ENCODE measurements at regions not wholly inside any gene's neighbourhood (a gene's known extent, or its start where the extent isn't known, plus 50 kb on each side); places are given as distances from the start of the nearest gene placed in this dataset.
"Not testable (repeated sequence)": the region's sequence is repeated elsewhere in the genome, so short reads cannot be mapped to it uniquely, and the experiment has no call there.

- intact Hi-C loops (cut with DNase I); H3K27ac ChIP-seq (ENCODE audit: low read length); H3K27me3 ChIP-seq (ENCODE audit: control insufficient read depth, insufficient read depth); H3K4me1 ChIP-seq (ENCODE audit: control insufficient read depth, insufficient read depth, low read length); H3K4me3 ChIP-seq (ENCODE audit: low read length); ATAC-seq; H3K9me3 ChIP-seq (ENCODE audit: control insufficient read depth, low read length); DNase-seq: not testable (repeated sequence)
- WGBS, result 90% methylated on average over 1 of the region's 1 CpG
These were observed 330.5 kb upstream of the HNRNPA3 start for GRCh38 chr2:176882045-176882444.

- no peak overlapping the region for H3K4me3 ChIP-seq (ENCODE audit: low read length)
- WGBS, result 49% methylated on average over 3 of the region's 3 CpGs
- no peaks in the 10 kb centered on the region for H3K27me3 ChIP-seq (ENCODE audit: control insufficient read depth, insufficient read depth)
- no peaks in the 10 kb centered on the region for H3K9me3 ChIP-seq (ENCODE audit: control insufficient read depth, low read length)
- H3K4me1 ChIP-seq (ENCODE audit: control insufficient read depth, insufficient read depth, low read length), result no peaks in the 10 kb centered on the region
- DNase-seq (no peak), ATAC-seq (no peak)
- no peak overlapping the region for H3K27ac ChIP-seq (ENCODE audit: low read length)
- intact Hi-C loops (cut with DNase I), result no loop called here
These were observed 327.5 kb upstream of the HNRNPA3 start for GRCh38 chr2:176885001-176885643.

GRCh38 chr2:176885661-176886060 lies 326.9 kb upstream of the HNRNPA3 start:
- Histone ChIP-seq H3K9me3 (ENCODE audit: control insufficient read depth, low read length) (no peaks in the 10 kb centered on the region), H3K27me3 (ENCODE audit: control insufficient read depth, insufficient read depth) (no peaks in the 10 kb centered on the region), H3K27ac (ENCODE audit: low read length) (no peak overlapping the region), H3K4me1 (ENCODE audit: control insufficient read depth, insufficient read depth, low read length) (no peaks in the 10 kb centered on the region), H3K4me3 (ENCODE audit: low read length) (no peak overlapping the region)
- ATAC-seq, result no peak
- WGBS, result 81% methylated on average over 2 of the region's 2 CpGs
- DNase-seq, result no peak
- intact Hi-C loops (cut with DNase I), result no loop called here

DNA sequence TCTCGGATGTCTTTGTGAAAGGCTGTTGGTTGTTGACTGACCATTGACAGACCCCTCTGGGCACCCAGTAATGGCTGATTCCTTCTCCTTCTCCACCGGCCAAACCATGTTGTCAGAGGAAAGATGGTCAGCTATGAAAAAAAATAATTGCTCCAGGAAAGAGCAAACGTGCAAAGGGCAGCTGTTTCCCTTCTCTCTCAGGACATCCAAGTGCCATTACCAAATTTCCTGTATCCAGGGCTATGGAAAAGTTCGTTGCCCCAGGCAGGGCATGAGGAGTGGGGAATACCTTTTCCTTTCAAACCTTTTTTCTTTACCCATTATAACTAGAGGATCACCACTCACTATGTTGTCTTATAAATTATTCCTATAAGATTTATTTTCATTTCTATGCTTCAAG lies 321.5 kb upstream of the HNRNPA3 start:
- Histone ChIP-seq H3K27me3 (ENCODE audit: control insufficient read depth, insufficient read depth) (no peaks in the 10 kb centered on the region), H3K27ac (ENCODE audit: low read length) (no peak overlapping the region), H3K4me1 (ENCODE audit: control insufficient read depth, insufficient read depth, low read length) (no peaks in the 10 kb centered on the region), H3K4me3 (ENCODE audit: low read length) (no peak overlapping the region), H3K9me3 (ENCODE audit: control insufficient read depth, low read length) (no peaks in the 10 kb centered on the region)
- DNase-seq (no peak), ATAC-seq (no peak)
- intact Hi-C loops (cut with DNase I), result no loop called here
- 37% methylated on average over 4 of the region's 4 CpGs for WGBS

GRCh38 chr2:176891857-176892256 lies 320.7 kb upstream of the HNRNPA3 start:
- intact Hi-C loops (cut with DNase I), result no loop called here
- Histone ChIP-seq H3K27me3 (ENCODE audit: control insufficient read depth, insufficient read depth) (no peaks in the 10 kb centered on the region), H3K27ac (ENCODE audit: low read length) (no peak overlapping the region), H3K4me1 (ENCODE audit: control insufficient read depth, insufficient read depth, low read length) (no peaks in the 10 kb centered on the region), H3K9me3 (ENCODE audit: control insufficient read depth, low read length) (no peaks in the 10 kb centered on the region), H3K4me3 (ENCODE audit: low read length) (no peak overlapping the region)
- no peak for ATAC-seq
- WGBS, result 26% methylated on average over 1 of the region's 1 CpG
- no peak for DNase-seq

DNA sequence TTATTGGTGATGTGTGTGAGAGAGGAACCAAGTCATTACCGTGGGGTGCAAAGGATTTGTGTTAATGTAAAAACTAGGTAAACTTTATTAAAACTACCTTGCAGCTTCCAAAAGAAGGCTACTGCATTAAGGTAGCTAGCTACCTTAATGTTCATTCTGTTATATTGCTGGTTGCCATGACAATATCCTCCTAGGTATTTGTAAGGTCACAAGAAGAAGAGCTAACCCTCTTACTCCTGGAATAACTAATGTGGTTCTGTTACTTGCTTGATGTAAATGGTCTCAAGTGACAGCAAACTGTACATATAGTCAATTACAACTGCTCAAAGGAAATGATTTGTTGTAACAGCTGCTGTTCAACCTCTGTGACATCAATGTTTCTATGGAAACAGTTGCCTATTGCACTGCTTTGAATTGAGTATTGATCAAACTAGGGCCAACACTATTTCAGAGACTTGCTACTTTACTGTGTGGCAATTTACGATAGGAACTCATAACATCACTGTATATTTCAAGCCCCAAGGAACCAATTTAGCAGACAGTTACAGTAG lies 319.8 kb upstream of the HNRNPA3 start:
- Histone ChIP-seq H3K9me3 (ENCODE audit: control insufficient read depth, low read length) (no peaks in the 10 kb centered on the region), H3K4me3 (ENCODE audit: low read length) (no peak overlapping the region), H3K4me1 (ENCODE audit: control insufficient read depth, insufficient read depth, low read length) (no peaks in the 10 kb centered on the region), H3K27ac (ENCODE audit: low read length) (no peak overlapping the region), H3K27me3 (ENCODE audit: control insufficient read depth, insufficient read depth) (no peaks in the 10 kb centered on the region)
- ATAC-seq (no peak), DNase-seq (no peak)
- WGBS, result 86% methylated on average over 2 of the region's 2 CpGs
- intact Hi-C loops (cut with DNase I), result no loop called here

GRCh38 chr2:176895158-176895557 lies 317.4 kb upstream of the HNRNPA3 start:
- WGBS, result 78% methylated on average over 2 of the region's 2 CpGs
- intact Hi-C loops (cut with DNase I), result no loop called here
- no peaks in the 10 kb centered on the region for H3K27me3 ChIP-seq (ENCODE audit: control insufficient read depth, insufficient read depth)
- H3K4me3 ChIP-seq (ENCODE audit: low read length), result no peak overlapping the region
- no peak overlapping the region for H3K27ac ChIP-seq (ENCODE audit: low read length)
- DNase-seq, result no peak
- no peak for ATAC-seq
- H3K9me3 ChIP-seq (ENCODE audit: control insufficient read depth, low read length), result no peaks in the 10 kb centered on the region
- H3K4me1 ChIP-seq (ENCODE audit: control insufficient read depth, insufficient read depth, low read length), result no peaks in the 10 kb centered on the region

DNA sequence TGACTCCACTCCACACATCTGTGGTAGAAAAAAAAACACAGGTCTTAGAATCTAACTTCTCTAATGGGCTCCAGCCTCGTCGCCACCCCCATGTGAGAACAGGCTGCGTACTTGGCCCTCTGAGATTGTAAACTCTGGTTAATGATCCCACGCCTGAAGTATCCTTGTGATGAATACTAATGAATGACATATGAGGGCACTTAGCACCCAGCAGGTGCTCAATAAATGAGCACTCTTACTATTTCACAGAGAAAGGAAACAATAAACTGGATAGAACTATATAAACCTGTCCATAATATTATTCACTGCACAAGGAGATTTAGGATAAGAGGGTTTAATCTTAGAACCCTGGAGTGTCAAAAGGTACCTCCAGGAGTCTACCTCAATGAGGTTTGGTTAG lies 310.1 kb upstream of the HNRNPA3 start:
- no peak for ATAC-seq
- H3K4me1 ChIP-seq (ENCODE audit: control insufficient read depth, insufficient read depth, low read length), result no peaks in the 10 kb centered on the region
- no peaks in the 10 kb centered on the region for H3K9me3 ChIP-seq (ENCODE audit: control insufficient read depth, low read length)
- no peak overlapping the region for H3K27ac ChIP-seq (ENCODE audit: low read length)
- intact Hi-C loops (cut with DNase I), result no loop called here
- no peaks in the 10 kb centered on the region for H3K27me3 ChIP-seq (ENCODE audit: control insufficient read depth, insufficient read depth)
- WGBS, result 76% methylated on average over 4 of the region's 4 CpGs
- H3K4me3 ChIP-seq (ENCODE audit: low read length), result no peak overlapping the region
- DNase-seq, result no peak

DNA sequence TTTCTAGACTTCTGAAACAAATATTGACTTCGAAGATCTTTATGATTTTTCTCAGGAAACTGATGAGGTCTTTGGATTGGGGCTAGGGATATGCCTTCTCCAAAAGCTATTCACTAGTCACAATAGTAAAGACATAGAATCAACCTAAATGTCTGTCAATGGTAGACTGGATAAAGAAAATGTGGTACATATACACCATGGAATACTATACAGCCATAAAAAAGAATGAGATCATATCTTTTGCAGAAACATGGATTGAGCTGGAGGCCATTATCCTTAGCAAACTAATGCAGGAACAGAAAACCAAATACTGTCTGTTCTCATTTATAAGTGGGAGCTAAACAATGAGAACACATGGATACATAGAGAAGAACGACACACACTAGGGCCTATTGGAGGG lies 308.5 kb upstream of the HNRNPA3 start:
- ATAC-seq; H3K4me1 ChIP-seq (ENCODE audit: control insufficient read depth, insufficient read depth, low read length); DNase-seq; H3K27me3 ChIP-seq (ENCODE audit: control insufficient read depth, insufficient read depth); H3K9me3 ChIP-seq (ENCODE audit: control insufficient read depth, low read length); H3K4me3 ChIP-seq (ENCODE audit: low read length); H3K27ac ChIP-seq (ENCODE audit: low read length); intact Hi-C loops (cut with DNase I): not testable (repeated sequence)
- WGBS, result 77% methylated on average over 2 of the region's 2 CpGs

DNA sequence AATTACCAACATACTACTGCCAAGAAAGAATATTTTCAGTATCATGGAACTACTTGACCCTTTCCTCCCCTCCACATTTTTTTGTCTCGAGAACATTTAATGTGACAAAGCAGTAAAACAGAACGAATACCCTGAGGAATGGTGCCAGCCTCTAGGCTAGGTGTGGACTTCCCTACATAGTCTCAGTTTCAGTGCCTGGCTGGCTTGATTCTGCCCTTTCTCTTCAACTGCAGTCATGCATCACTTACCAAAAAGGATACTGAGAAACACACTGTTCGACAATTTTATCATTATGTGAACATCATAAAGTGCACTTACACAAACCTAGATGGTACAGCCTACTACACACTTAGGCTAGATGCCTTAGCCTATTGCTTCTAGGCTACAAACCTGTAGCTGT lies 305.3 kb upstream of the HNRNPA3 start:
- intact Hi-C loops (cut with DNase I), result no loop called here
- H3K4me1 ChIP-seq (ENCODE audit: control insufficient read depth, insufficient read depth, low read length), result no peaks in the 10 kb centered on the region
- DNase-seq (no peak), ATAC-seq (no peak)
- no peak overlapping the region for H3K27ac ChIP-seq (ENCODE audit: low read length)
- 40% methylated on average over 3 of the region's 3 CpGs for WGBS
- H3K9me3 ChIP-seq (ENCODE audit: control insufficient read depth, low read length), result no peaks in the 10 kb centered on the region
- H3K27me3 ChIP-seq (ENCODE audit: control insufficient read depth, insufficient read depth), result no peaks in the 10 kb centered on the region
- no peak overlapping the region for H3K4me3 ChIP-seq (ENCODE audit: low read length)

GRCh38 chr2:176910828-176911227 lies 301.8 kb upstream of the HNRNPA3 start:
- ATAC-seq (no peak), DNase-seq (no peak)
- Histone ChIP-seq H3K4me3 (ENCODE audit: low read length) (no peak overlapping the region), H3K4me1 (ENCODE audit: control insufficient read depth, insufficient read depth, low read length) (no peaks in the 10 kb centered on the region), H3K27ac (ENCODE audit: low read length) (no peak overlapping the region), H3K27me3 (ENCODE audit: control insufficient read depth, insufficient read depth) (no peaks in the 10 kb centered on the region), H3K9me3 (ENCODE audit: control insufficient read depth, low read length) (no peaks in the 10 kb centered on the region)
- WGBS, result 49% methylated on average over 3 of the region's 3 CpGs
- intact Hi-C loops (cut with DNase I), result no loop called here

DNA sequence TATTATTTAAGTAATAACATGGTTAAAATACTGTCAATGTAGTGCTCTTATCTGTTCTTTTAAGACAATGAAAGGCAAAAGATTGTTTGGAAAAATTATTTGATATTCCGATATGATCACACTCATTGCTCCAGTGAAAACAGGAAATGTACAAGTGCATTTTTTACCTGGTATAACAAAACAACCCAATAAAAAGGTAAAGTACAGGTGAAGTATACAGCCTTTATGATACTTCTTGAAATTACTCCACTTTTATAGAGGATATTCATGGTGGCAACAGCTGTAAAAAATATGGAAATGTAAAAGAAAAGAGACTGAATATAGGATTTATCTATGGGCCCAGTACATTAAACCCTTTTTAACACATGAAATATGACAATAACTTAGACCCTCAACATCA lies 298.6 kb upstream of the HNRNPA3 start:
- no peak for DNase-seq

More for the DNA sequence above, 298.6 kb upstream of the HNRNPA3 start:
- ATAC-seq, result no peak
- H3K4me3 ChIP-seq (ENCODE audit: low read length), result no peak overlapping the region
- H3K27me3 ChIP-seq (ENCODE audit: control insufficient read depth, insufficient read depth), result no peaks in the 10 kb centered on the region
- 88% methylated on average over 1 of the region's 1 CpG for WGBS
- intact Hi-C loops (cut with DNase I), result no loop called here
- H3K27ac ChIP-seq (ENCODE audit: low read length), result no peak overlapping the region
- no peaks in the 10 kb centered on the region for H3K4me1 ChIP-seq (ENCODE audit: control insufficient read depth, insufficient read depth, low read length)
- H3K9me3 ChIP-seq (ENCODE audit: control insufficient read depth, low read length), result no peaks in the 10 kb centered on the region
